Spleen (tissue), 11 donors: ENCODE measurements at regions not wholly inside any gene's neighbourhood (a gene's known extent, or its start where the extent isn't known, plus 50 kb on each side); places are given as distances from the start of the nearest gene placed in this dataset.
"Not testable (repeated sequence)": the region's sequence is repeated elsewhere in the genome, so short reads cannot be mapped to it uniquely, and the experiment has no call there.

Experiments used
- DNase-seq: peaks from one replicate; pipeline ENCODE4 v3.0.0-alpha.2; 2020
- H3K27ac ChIP-seq, 8 donors: fragments of 200-600 bp; sonication (generic) in 7 of 8; 1 replicate in 4 of 8; 2 replicates in 4 of 8; pipeline versions ENCODE4 v1.5.0 to v1.8.0; 2016 to 2021; ENCODE audit warnings: inconsistent platforms in 4 of 8, mild to moderate bottlenecking in 4 of 8, moderate library complexity in 1 of 8
- H3K27me3 ChIP-seq, 7 donors: fragments of 200-600 bp; sonication (generic) in 6 of 7; replicated peaks in 1 of 7; 1 replicate in 4 of 7; 2 replicates in 3 of 7; pipeline versions ENCODE4 v1.5.0 to v1.8.0; 2016 to 2021; ENCODE audit warnings: inconsistent platforms in 3 of 7, mild to moderate bottlenecking in 1 of 7
- H3K36me3 ChIP-seq, 6 donors: fragments of 200-600 bp; sonication (generic) in 5 of 6; 1 replicate in 4 of 6; 2 replicates in 2 of 6; pipeline versions ENCODE4 v1.5.0 to v1.8.0; 2016 to 2021; ENCODE audit warnings: inconsistent platforms in 2 of 6
- H3K4me1 ChIP-seq, 6 donors: fragments of 200-600 bp; sonication (generic) in 5 of 6; 1 replicate in 3 of 6; 2 replicates in 3 of 6; pipeline versions ENCODE4 v1.5.0 to v1.8.0; 2016 to 2021; ENCODE audit warnings: inconsistent platforms in 3 of 6
- H3K4me3 ChIP-seq, 8 donors: fragments of 200-600 bp; sonication (generic) in 7 of 8; 1 replicate in 4 of 8; 2 replicates in 4 of 8; pipeline versions ENCODE4 v1.5.0 to v1.8.0; 2016 to 2021; ENCODE audit warnings: inconsistent platforms in 4 of 8, mild to moderate bottlenecking in 4 of 8, moderate library complexity in 2 of 8
- H3K9me3 ChIP-seq, 8 donors: fragments of 200-600 bp; sonication (generic) in 7 of 8; 1 replicate in 4 of 8; 2 replicates in 4 of 8; pipeline versions ENCODE4 v1.5.0 to v1.8.0; 2016 to 2021; ENCODE audit warnings: inconsistent platforms in 4 of 8
- CTCF ChIP-seq, 11 experiments: fragments of 200-600 bp in 7 of 11; fragments of 450-650 bp in 4 of 11; sonication (generic) in 4 of 11; IDR thresholded peaks in 8 of 11; conservative IDR thresholded peaks in 3 of 11; 1 replicate in 7 of 11; 2 replicates in 4 of 11; pipeline versions ENCODE4 v1.4.0 to v1.8.0; 2016 to 2021; ENCODE audit warnings: antibody characterized with exemption in 11 of 11, inconsistent platforms in 4 of 11, mild to moderate bottlenecking in 1 of 11
- POLR2A ChIP-seq, 3 donors: fragments of 450-650 bp; IDR thresholded peaks; one replicate each; pipeline ENCODE4 v1.5.1; 2017; ENCODE audit warnings: antibody characterized with exemption in 3 of 3, mild to moderate bottlenecking in 1 of 3
- POLR2AphosphoS5 ChIP-seq, 3 donors: sonication (generic); formaldehyde crosslinking; IDR thresholded peaks; one replicate each; pipeline ENCODE4 v1.5.1; 2017; ENCODE audit warnings: antibody characterized with exemption in 3 of 3
- WGBS, 5 donors: extraction: QIAGEN DNeasy Blood & Tissue Kit in 3 of 5; methylation state at CpG; one replicate each; pipeline versions ENCODE4 v1.1.5 to v1.1.7; 2013 to 2018; 5-methylcytosine and 5-hydroxymethylcytosine counted together
- intact Hi-C: fragments of 100-400 bp; cut with DNase I; formaldehyde crosslinking; loops from one replicate; pipeline ENCODE4 v1.15.0; 2023; ENCODE audit warnings: low total_unique reads
- donor health status: healthy with polysubstance abuse.
- donor health status: DM: no; HTN: no; CAD: no; lungs with moderate emphysema.
- donor health status: DM: no; HTN: no; CAD: no.
- donor health status: Bipolar disorder and iron deficiency.
- donor health status: healthy.
- donor health status: DM: no; HTN: no; CAD: no.
- donor health status: DM: yes; HTN: yes; CAD: no.

- 83 to 100% (median 97%) methylated on average over 1 of the region's 1 CpG for WGBS, 5 donors
- Histone ChIP-seq H3K36me3 (no peaks in the 10 kb centered on the region), H3K4me3 (no peak overlapping the region), H3K9me3 (no peaks in the 10 kb centered on the region), H3K27ac (no peak overlapping the region), H3K27me3 (no peaks in the 10 kb centered on the region), H3K4me1 (peaks cover 6 to 16% (median 11%) of the 10 kb centered on the region in 6 donors)
- peak; percentile 35 for DNase-seq
- intact Hi-C loops = loop anchor here (10.0 kb wide), 1 partner anchor 62 kb away; the partner anchor contains the start of gene CECR2
- TF ChIP-seq CTCF (IDR thresholded peaks at IDR 0.05 in 8 of 11, conservative IDR thresholded peaks at IDR 0.05 in 3 of 11) (no peak), POLR2AphosphoS5 (IDR thresholded peaks at IDR 0.05) (no peak), POLR2A (IDR thresholded peaks at IDR 0.05) (no peak)
These were observed 66.6 kb upstream of the CECR2 start for GRCh38 chr22:17302616-17303015.

- H3K27ac ChIP-seq = no peak overlapping the region
- no peak overlapping the region for H3K4me3 ChIP-seq
- no peaks in the 10 kb centered on the region for H3K36me3 ChIP-seq
- no peak for TF ChIP-seq CTCF (IDR thresholded peaks at IDR 0.05 in 8 of 11, conservative IDR thresholded peaks at IDR 0.05 in 3 of 11)
- TF ChIP-seq POLR2AphosphoS5 (IDR thresholded peaks at IDR 0.05) = no peak
- no peak for TF ChIP-seq POLR2A (IDR thresholded peaks at IDR 0.05)
- no peak for DNase-seq
- 87 to 93% (median 89%) methylated on average over 2 of the region's 2 CpGs for WGBS, 5 donors
- peaks cover 6 to 16% (median 11%) of the 10 kb centered on the region in 6 donors for H3K4me1 ChIP-seq
- H3K9me3 ChIP-seq = no peaks in the 10 kb centered on the region
- no peaks in the 10 kb centered on the region for H3K27me3 ChIP-seq
- intact Hi-C loops = loop anchor here (10.0 kb wide), 1 partner anchor 64 kb away; the partner anchor contains the start of gene CECR2
These were observed 68.3 kb upstream of the CECR2 start for GRCh38 chr22:17300926-17301325.

- intact Hi-C loops, H3K4me1 ChIP-seq, H3K36me3 ChIP-seq, H3K4me3 ChIP-seq, H3K27ac ChIP-seq, H3K27me3 ChIP-seq, H3K9me3 ChIP-seq: not testable (repeated sequence)
- DNase-seq = peak; percentile 48
- WGBS, 5 donors = 72 to 87% (median 80%) methylated on average over 2 to 7 of the region's 7 CpGs
These were observed 70.3 kb upstream of the CECR2 start for GRCh38 chr22:17298805-17299502.

- WGBS, 5 donors = 73 to 85% (median 79%) methylated on average over 3 of the region's 3 CpGs
- H3K27me3 ChIP-seq = peaks cover 0 to 10% (median 0%) of the 10 kb centered on the region in 7 donors
- peak; percentile 0 for DNase-seq
- no peaks in the 10 kb centered on the region for H3K9me3 ChIP-seq
- H3K27ac ChIP-seq = no peak overlapping the region
- TF ChIP-seq CTCF (IDR thresholded peaks at IDR 0.05 in 8 of 11, conservative IDR thresholded peaks at IDR 0.05 in 3 of 11) (no peak), POLR2AphosphoS5 (IDR thresholded peaks at IDR 0.05) (no peak), POLR2A (IDR thresholded peaks at IDR 0.05) (no peak)
- H3K36me3 ChIP-seq = no peaks in the 10 kb centered on the region
- peaks cover 0 to 12% (median 8%) of the 10 kb centered on the region in 6 donors for H3K4me1 ChIP-seq
- no peak overlapping the region for H3K4me3 ChIP-seq
- intact Hi-C loops = no loop called here
These were observed 66.4 kb upstream of the ADA2 start for GRCh38 chr22:17285656-17286055.
